Urinary bladder (tissue), 3 donors: ENCODE measurements at regions not wholly inside any gene's neighbourhood (a gene's known extent, or its start where the extent isn't known, plus 50 kb on each side); places are given as distances from the start of the nearest gene placed in this dataset.

ENCODE experiments used
- DNase-seq: peaks from one replicate; pipeline ENCODE4 v3.0.0-alpha.2; 2015; ENCODE audit errors: extremely low spot score
- H3K27ac ChIP-seq: one replicate; pipeline ENCODE4 v1.5.1; 2013; ENCODE audit warnings: low read depth, mild to moderate bottlenecking, moderate library complexity
- H3K36me3 ChIP-seq: one replicate; pipeline ENCODE4 v1.6.1; 2013; ENCODE audit warnings: mild to moderate bottlenecking, moderate library complexity; ENCODE audit not compliant: insufficient read depth
- H3K4me1 ChIP-seq: one replicate; pipeline ENCODE4 v1.6.1; 2013; ENCODE audit warnings: mild to moderate bottlenecking, moderate library complexity; ENCODE audit not compliant: insufficient read depth
- H3K4me3 ChIP-seq: one replicate; pipeline ENCODE4 v1.5.1; 2013; ENCODE audit warnings: low read depth, low read length
- WGBS: extraction: QIAGEN DNeasy Blood & Tissue Kit; methylation state at CpG from one replicate; pipeline ENCODE4 v1.1.7; 2013; 5-methylcytosine and 5-hydroxymethylcytosine counted together
- donor health status: healthy with polysubstance abuse.
- donor health status: healthy.

DNA sequence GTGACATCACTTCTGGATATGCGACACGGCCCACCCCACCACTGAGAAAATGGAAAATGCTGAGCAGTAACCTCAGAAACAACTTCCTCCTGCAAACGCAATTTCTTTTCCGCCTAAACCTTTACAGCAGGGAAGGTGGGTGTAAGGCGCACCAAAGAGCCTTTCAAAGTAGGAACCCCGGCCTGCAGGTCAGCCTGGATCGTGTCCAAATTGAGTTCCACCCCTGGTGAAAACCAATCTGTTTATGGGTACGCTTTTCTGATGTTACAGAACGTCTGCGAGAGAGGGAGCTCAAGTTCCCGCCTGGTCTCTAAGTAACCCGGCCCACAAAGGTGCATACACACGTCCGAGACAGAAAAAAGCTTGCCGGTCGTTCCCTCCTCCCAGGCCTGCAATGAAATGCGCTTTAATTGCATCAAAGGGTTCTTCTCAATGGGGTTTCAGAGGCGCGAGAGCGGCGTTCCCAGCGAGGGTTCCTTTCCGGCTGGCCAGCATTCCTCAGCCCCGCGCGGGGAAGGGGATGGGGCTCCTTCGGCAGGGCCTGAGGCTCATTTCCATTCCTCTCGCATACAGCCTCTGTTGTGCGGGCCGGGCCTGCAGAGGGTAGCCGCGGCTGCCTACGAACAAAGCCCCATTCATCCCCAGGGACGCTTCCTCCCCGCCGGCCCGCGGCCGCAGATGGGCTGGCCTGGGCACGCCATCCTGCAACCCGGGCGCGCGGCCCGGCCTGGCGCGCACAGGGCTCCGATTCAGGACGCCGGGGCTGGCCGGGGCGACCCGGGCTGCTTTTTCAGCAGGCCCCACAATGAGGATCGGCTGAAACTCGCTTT lies 138.1 kb downstream of the TMCO5A start:
- H3K4me1 ChIP-seq: no peaks in the 10 kb centered on the region
- peak; percentile 72 for DNase-seq
- peak overlapping the region; percentile 89 for H3K27ac ChIP-seq
- H3K4me3 ChIP-seq: peak overlapping the region; percentile 54
- WGBS: under 1% methylated on average over 55 of the region's 55 CpGs
- H3K36me3 ChIP-seq: no peaks in the 10 kb centered on the region

DNA sequence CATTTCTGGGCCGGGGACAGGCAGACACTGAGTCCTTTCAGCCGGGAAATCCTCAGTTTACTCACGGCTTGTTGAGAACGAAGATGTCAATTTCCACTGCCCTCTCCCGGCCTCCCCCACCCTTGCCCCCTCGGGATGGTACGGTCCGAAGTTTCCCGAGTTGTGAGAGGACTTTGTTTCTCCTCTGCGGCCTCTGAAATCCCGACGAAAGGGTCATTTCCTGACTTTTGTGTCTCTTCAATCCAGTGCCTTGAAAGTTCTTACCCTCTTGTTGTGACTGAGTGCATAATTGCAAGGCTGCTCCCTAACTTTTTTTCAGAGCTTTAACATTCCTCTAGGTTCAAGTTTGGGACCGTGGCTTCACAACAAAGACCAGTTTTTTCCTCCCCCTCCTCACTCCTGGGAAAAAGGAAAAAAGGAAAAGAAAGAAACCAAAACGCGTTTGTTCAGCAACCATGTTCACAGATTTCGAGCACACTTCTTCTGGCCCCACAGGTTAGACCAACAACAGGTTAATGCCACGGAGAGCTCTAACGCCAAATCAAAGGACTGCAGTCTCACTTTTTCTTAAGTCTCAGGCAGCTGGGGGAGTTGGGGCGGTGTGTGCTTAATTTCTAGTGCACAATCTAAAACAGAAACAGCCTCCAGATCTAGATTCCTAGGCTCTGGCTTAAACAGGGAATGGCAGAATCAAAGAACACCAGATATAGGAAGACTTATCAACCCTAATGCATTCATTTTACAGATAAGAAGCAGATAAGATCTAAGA lies 138.9 kb downstream of the TMCO5A start:
- H3K36me3 ChIP-seq: no peaks in the 10 kb centered on the region
- peak overlapping the region; percentile 54 for H3K4me3 ChIP-seq
- peak; percentile 33 for DNase-seq
- WGBS: 10% methylated on average over 19 of the region's 19 CpGs
- H3K27ac ChIP-seq: peak overlapping the region; percentile 89
- H3K4me1 ChIP-seq: no peaks in the 10 kb centered on the region

DNA sequence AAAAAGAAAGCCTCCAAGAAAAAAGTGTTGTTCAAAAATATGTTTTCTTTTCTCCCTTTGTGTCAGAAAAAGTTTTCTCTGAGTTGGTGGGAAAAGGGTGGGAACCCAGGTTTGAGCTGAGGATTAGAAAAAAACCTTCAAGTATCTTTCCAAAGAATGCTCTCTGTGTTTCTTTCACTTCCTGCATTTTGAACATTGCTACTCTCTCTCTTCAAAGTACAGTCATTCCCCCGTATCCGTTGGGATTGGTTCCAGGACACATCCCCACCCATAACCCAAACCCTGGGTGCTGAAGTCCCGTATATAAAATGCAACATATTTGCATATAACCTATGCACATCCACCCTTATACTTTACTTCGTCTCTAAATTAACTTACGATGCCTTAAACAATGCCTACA lies 139.6 kb downstream of the TMCO5A start:
- 63% methylated on average over 5 of the region's 5 CpGs for WGBS
- Histone ChIP-seq H3K4me1 (no peaks in the 10 kb centered on the region), H3K27ac (no peak overlapping the region), H3K36me3 (no peaks in the 10 kb centered on the region), H3K4me3 (no peak overlapping the region)
- DNase-seq: no peak

DNA sequence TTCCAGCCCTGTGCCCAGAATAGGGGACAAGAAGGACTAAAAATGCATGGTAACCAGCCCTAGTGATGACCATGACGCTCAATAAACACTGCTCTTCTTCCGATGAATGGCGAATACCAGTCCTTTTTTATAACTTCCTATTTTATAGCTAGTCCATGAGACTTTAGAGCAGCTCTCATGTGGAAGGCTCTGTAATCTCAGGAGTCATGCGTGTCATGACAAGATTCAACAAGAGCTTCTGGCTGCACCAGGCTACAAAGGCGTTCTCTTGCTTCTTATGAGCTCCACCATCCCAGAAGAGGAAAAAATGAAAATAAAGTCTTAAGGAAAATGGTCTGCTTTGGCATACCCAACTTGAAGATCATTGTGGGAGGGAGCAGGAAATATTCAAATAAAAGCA lies 141.0 kb downstream of the TMCO5A start:
- no peak overlapping the region for H3K27ac ChIP-seq
- WGBS: 92% methylated on average over 5 of the region's 5 CpGs
- H3K36me3 ChIP-seq: no peaks in the 10 kb centered on the region
- no peak overlapping the region for H3K4me3 ChIP-seq
- no peaks in the 10 kb centered on the region for H3K4me1 ChIP-seq
- no peak for DNase-seq

DNA sequence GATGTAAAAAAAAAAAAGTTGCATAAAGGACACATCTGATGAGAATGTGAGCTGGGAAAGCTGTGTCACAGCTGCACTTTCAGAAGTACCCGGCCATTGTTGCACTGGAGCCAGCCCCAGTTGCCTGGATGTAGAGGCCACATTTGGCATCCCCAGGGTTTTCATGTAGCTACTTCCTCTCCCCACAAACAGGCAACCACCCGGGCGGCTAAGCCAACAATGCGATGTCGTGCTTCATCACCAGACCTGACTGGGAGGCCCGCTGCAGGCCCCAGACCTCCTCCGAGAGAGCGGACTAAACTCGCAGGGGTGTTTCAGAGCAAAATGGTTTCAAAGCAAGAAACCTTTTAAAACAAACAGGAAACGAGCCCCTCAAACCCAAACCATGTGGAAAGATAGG lies 142.3 kb downstream of the TMCO5A start:
- H3K4me3 ChIP-seq: no peak overlapping the region
- H3K36me3 ChIP-seq: no peaks in the 10 kb centered on the region
- no peak for DNase-seq
- no peaks in the 10 kb centered on the region for H3K4me1 ChIP-seq
- no peak overlapping the region for H3K27ac ChIP-seq
- WGBS: 79% methylated on average over 10 of the region's 10 CpGs

DNA sequence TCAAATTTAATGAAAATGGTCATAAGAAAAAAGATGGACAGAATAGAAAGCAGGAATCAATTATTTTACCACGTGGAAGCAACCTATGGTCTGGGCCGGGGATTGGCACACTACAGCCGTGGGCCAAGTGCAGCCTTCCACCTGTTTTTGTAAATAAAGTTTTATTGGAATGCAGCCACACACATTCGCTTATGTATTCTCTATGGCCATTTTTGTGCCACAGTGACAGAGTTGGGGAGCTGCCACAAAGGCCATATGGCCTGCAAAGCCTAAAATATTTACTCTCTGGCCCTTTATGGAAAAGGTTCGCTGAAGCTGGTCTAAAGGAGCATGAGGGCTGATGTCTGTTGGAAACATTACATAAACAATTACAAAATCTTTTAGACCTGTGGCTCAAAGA lies 144.8 kb downstream of the TMCO5A start:
- WGBS: 90% methylated on average over 5 of the region's 5 CpGs
- H3K4me1 ChIP-seq: no peaks in the 10 kb centered on the region
- H3K27ac ChIP-seq: no peak overlapping the region
- H3K4me3 ChIP-seq: no peak overlapping the region
- no peak for DNase-seq
- H3K36me3 ChIP-seq: no peaks in the 10 kb centered on the region

DNA sequence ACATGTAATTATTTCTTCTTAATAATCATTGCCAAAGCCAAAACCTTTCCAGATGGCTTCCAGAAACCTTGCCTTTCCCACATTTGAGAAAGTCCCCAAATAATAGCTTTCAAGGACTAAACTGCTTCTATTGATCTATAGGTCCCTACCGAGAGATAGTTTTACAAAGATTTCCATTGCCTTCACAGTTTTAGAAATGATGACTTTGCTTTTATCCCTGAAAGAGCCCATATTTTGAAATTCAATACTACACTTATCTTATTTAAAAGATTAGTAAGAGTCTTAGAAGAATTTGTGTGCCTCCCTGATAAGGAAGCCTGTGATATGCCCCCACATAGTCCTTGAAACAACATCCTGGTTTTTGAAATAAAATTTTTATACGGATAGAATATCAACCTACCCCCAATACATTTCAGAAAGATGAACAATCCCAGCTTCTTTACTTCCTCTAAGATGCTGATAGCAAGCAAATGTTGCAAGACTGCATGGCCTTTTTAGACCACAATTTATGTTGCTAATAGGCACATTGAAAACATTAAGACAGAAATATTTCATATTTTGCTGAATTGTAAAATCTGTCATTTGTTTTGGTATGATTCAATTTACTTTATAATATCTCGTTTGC lies 146.3 kb downstream of the TMCO5A start:
- Histone ChIP-seq H3K27ac (no peak overlapping the region), H3K4me1 (no peaks in the 10 kb centered on the region), H3K36me3 (no peaks in the 10 kb centered on the region), H3K4me3 (no peak overlapping the region)
- no peak for DNase-seq
- WGBS: 60% methylated on average over 3 of the region's 3 CpGs

DNA sequence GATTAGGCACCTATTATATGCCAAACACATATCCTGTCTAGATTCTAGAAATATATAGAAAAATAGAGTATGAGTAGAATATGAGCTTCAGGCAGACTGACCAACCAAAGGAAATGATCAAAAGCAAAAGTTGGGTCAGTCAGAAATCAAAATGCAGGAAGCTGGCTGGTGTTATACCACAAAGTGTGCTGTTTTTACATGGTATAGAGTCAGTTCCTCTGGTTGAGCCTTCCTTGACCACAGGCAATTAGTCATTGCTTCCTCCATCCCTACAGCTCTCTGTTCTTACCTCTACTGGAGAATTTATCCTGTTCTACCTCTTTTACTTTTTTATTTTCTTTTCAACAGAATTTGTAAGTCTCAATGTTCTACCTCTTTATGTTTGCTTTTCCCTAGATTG lies 149.8 kb downstream of the TMCO5A start:
- Histone ChIP-seq H3K4me3 (no peak overlapping the region), H3K4me1 (no peaks in the 10 kb centered on the region), H3K36me3 (no peaks in the 10 kb centered on the region), H3K27ac (no peak overlapping the region)
- no peak for DNase-seq

DNA sequence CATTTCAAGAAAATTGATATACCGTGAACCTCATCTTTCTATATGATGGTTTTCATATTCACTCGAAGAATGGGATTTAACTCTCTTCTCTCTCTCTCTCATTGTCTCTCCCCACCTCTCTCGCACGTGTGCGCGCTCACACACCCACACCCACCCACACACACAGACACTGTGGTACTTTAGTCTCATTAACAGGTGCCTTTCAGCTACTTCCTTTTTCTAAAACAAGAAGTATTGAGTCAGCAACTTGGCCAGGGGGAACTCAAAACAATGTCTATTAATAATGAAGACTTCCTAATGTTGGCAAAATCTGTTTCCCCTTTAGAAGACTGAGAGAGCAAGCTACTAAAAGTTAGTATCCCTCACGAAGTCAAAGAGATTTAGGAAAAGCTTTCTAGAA lies 150.7 kb downstream of the TMCO5A start:
- DNase-seq: no peak
- WGBS: 75% methylated on average over 7 of the region's 7 CpGs
- Histone ChIP-seq H3K27ac (no peak overlapping the region), H3K4me1 (no peaks in the 10 kb centered on the region), H3K4me3 (no peak overlapping the region), H3K36me3 (no peaks in the 10 kb centered on the region)

DNA sequence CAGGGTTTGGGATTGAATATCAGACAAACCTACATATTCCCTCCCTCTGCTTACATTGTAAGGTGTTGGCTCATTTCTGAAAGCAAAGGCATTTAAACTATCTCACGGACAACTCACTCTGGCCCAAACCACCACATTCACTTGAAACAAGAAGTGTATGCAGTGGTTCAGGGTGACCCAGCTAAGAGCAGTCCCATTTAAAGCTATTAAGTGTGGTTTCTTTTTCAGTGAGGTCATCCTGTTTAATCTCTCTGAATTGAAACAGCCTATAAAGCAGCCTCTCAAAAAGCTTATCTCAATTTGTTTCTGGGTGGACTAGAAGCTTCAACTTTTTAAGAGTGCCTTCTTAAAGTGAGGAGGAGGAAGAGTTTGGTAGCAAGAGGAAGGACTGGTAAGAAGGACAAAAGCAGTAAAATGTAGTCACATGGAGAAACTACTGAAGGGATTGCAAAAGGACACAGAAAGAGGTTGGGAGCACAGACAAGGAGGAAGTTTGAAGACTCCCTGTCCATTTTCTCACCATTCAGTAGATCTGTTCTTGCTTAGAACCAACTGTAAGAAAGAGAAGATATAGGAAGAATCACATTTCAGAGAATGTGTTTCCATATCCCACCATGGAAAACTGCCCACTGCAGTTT lies 151.6 kb downstream of the TMCO5A start:
- Histone ChIP-seq H3K27ac (no peak overlapping the region), H3K4me1 (no peaks in the 10 kb centered on the region), H3K4me3 (no peak overlapping the region), H3K36me3 (no peaks in the 10 kb centered on the region)
- WGBS: 37% methylated on average over 1 of the region's 1 CpG
- DNase-seq: no peak

DNA sequence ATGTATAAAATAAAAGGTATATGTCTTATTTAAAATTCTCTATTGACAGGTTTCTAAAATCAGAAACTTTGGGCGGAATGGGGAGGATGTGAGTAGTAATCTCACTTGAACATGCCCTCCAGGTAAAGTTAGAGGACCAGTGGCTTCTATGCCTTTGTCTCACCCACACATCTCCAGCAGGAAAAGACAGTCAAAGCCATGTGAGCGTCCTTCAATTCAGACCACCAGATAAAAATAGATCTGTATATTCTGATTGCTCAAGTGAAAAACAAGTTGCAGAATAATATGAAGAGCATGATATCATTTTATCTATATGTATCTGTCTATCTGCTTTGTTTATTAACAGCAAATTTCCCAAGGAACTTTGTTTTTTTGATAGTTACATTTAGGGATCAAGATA lies 152.2 kb downstream of the TMCO5A start:
- Histone ChIP-seq H3K36me3 (no peaks in the 10 kb centered on the region), H3K27ac (no peak overlapping the region), H3K4me3 (no peak overlapping the region), H3K4me1 (no peaks in the 10 kb centered on the region)
- DNase-seq: no peak
- 87% methylated on average over 2 of the region's 2 CpGs for WGBS

DNA sequence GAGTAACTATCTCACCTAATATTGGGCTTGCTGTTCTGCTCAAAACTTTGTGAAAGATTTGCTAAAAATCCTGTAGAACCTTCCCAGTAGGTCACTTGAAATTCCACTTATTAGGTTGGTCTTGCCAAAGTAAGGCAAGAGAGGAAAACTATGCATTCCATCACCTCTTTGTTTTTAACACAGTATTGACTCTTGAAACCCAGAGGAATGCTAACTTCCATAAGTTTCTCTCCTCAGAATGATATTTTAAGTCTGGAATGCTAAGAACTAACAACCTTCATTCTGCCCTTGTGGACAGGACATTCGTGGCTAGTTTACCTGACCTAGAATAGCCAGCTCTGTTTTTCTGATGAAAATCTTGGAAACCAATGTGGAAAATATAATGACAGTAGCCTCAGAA lies 154.5 kb downstream of the TMCO5A start:
- Histone ChIP-seq H3K4me1 (no peaks in the 10 kb centered on the region), H3K4me3 (no peak overlapping the region), H3K36me3 (no peaks in the 10 kb centered on the region), H3K27ac (no peak overlapping the region)
- no peak for DNase-seq
- WGBS: 41% methylated on average over 1 of the region's 1 CpG

DNA sequence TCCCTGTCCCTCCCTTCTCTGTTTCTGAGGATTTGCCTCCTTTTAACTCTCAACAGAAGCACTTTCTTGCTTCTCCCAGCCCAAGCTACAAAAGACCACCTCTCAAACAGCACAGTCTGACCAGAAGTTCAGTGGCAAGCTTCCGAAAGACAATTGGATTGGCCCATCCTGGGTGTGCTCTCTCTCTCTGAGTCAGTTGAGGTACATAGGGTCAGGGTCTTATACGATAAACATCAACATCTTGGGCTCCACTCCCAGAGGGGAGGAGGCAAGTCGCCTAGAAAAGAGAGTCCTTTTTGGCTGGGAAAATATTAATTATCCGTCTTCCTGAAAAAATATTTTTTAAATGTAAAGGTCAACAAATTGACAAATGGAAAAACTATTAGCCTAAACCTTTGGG lies 155.8 kb downstream of the TMCO5A start:
- H3K27ac ChIP-seq: no peak overlapping the region

More for the DNA sequence above, 155.8 kb downstream of the TMCO5A start:
- H3K36me3 ChIP-seq: no peaks in the 10 kb centered on the region
- no peak for DNase-seq
- H3K4me1 ChIP-seq: no peaks in the 10 kb centered on the region
- no peak overlapping the region for H3K4me3 ChIP-seq
- 72% methylated on average over 4 of the region's 4 CpGs for WGBS
